ENCODE measurements at regions not wholly inside any gene's neighbourhood (a gene's known extent, or its start where the extent isn't known, plus 50 kb on each side); places are given as distances from the start of the nearest gene placed in this dataset.

DNA sequence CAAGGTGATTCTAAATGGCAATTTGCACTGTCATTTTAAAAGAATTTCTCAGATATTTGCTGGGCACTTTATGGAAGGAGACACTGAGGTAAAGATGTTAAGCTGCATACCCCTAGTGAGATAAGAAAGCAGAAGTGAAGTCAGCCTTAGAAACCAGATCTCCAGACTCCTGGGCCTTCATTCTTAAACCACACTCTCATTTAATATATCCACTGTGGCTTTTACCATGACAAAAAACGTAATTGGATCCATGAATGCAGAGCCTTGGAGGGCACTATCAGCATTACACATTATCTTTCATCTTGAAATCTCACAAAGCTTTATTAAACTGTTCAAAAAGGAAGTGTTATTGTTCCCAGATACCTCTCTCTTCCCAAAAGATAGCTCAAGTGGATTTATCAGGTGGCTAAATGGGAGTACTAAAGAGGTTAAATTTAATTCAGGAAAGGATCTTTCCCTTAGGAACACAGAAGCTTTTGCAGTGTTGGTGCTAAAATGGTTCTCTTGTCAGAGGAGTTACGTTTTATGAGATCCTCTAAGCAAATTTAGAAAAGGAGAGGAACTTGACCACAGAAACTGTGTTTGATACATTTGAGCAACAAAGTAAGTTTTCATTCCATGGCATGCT is 1060.4 kb downstream of the EFNB2 start:
- no peak for DNase-seq

DNA sequence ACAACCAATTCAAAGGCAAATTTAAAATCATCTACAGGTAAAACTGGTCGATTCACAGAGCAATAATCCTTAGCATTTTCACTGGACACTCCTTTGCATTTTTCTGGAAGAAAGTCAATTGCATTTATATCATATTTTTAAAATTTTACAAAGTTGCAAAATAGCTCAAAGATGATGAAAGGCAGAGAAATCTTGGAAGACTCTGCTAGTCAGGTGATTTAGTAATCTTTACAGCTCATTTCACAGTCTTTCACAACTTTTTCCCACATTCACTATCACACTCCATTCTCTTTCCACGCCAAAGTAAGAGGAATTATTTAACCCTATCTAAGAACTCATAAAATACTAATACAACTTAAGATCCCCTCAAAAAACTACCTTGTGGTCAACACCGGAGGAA is 1063.8 kb downstream of the EFNB2 start:
- no peak for DNase-seq

DNA sequence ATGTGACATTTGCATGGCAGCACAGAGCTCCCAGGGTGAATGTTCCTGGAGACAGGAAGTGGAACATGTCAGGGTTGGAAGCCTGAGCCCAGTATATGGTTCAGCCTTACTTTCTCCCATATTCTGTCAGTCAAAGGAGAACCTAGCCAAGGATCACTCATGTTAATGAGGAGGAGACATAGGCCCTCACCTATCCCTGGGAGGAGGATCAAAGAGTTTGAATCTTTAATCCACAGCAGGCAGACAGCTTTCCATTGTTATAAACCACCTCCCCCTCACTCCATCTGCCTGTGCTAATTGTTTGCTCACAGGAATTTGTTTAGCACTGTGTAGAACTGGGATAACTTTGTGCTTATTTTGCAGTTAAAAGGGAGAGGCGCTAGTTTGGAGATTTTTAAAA is 1069.1 kb downstream of the EFNB2 start:
- no peak for DNase-seq

DNA sequence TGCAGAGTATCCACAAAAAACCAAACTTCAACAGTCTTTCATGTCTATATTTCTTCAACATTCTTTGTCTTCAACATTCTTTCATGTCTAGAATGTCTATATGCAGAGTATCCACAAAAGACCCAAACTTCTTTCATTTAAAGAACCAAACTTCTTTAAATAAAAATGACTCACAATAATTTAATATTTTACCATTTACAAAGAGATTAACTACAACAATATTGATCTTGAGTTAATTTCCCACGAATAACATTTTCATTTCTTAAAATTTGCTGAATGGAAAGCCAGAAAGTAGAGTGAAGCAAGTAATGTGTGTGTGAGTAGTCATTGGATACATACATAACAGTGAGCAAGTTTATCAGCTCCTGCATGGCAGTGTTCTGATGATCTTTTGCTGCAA is 1069.7 kb downstream of the EFNB2 start, which contains the start of gene DAOA:
Gene DAOA (plus strand): TSS at position 301 of the 400 bp plus-strand sequence.
- DNase-seq, result no peak

DNA sequence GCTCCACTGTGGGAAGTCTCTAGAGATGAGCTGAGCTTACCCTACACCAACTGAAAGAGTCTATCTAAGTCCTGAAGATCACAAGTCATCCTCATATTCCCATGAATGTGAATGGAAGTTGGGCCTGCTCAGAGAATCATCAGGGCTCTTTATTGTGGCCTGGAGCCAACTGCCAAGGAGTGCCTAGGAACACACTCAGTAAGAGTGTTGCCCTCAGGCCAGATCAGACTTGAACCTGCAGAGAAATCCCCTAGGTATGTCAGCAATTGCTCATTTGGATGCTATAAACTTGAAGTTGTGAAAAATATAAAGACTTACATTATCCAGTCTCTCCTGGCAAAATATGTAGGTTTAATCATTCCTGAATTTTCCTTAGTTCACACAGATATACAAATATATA is 1070.2 kb downstream of the EFNB2 start:
- DNase-seq, result no peak

DNA sequence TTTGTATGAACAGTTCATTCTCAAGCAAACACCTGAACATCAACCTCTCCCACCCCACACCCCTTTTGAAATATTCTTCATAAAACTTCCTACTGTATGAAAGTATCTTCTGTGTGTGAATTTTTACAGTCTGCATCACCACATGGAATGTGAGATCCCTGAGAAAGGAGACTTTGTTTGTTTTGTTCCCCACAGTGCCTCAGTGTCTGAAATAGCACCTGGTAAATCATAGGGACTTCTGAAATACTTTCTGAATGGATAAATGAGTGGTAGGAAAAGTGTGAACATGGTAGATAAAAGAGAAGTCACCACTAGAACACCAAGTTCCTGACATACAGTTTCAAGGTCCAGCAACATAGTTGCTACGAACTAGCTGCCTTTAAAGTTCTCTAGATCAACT is 1071.2 kb downstream of the EFNB2 start:
- DNase-seq, result no peak

DNA sequence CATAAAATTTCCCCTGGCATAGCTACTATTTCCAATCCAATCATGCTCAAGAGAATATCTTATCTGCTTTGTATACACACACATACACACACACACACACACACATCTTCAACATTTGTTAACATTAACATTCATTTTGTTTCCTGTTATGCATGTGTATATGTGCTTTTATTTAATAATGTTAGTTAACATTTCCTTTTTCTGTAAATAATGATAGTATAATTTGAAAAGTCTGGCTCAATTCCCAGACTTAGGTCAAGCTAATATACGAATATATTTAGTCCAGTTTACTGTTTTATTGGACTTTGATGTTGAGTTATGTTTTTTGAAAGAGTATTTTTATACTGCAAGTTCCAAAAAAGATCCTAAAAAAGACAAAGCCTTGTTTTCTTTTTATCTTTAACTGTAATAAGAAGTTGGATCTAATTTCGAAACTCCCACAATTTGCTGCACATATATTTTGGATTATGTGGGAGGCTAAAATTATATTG is 1072.4 kb downstream of the EFNB2 start:
- no peak for DNase-seq

DNA sequence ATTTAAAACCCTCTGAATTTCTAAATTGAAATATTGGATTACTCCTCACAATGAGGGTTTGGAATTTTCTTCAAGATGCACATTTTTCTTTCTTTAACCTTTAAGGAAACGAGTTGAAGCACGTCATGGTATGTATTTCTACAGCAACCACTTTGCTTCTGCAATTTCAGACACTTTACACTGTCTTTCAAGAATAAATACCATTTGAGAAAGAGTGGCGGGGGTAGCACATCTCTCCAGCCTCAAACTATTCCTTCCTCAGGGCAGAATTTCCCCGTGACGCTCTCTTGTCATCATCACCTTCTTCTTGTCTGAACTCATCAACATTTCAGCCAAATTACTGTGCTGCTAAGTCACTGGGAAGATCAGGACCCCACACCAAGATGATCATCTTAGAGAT is 1073.4 kb downstream of the EFNB2 start:
- DNase-seq, result no peak

DNA sequence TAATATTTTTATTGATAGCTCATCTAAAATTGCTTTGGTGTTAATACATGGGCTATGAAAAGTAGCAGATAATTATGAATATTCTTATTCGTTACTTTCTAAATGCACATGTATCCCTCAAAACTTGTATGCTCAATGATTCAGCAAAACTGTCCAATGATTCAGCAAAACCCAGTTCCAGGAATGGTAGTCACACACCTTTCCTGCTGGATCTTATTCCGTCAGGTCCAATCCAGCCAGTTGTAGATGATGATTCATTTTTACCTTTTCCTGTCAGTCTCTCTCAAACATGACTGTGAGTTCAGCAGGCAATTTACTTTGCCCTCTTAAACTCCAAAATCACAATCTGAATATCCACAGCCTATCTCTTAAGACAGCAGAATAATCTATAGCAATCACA is 1082.6 kb downstream of the EFNB2 start:
- DNase-seq, result no peak

DNA sequence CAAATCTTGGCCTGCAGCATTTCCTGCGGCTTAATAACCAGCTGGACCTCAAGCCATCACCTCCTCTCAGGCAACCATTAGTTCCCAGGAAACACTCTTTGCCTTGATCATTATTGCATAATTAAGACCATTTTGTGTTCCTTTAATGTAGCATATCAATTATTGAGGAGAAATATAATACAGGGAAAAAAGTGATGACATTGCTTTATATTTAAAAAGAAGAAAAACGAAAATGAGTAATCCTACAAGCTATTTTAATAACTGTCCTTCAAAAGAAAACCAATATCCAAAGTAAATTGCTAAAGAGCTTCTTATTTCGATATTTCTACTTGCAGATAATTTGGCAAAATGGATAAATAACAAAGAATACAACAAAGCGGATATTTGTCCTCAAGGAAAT is 1084.7 kb downstream of the EFNB2 start:
- no peak for DNase-seq

DNA sequence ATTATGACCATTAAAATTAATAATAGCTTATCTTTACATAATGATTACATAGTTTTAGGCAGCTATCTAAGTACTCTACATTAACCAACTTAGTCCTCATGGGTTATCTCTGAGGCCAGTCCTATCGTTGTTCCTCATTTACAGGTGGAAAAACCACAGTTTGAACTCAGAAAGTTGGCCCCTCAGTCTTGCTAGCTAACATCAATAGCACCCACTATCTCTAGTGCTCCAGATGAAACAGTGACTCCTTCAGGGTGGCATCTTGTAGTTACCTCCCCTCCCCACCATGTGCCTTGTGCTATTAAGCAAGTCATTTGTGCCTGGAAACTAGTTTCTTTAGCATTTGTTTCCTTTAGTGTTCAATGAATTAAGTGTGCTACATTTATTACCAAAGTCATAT is 1086.7 kb downstream of the EFNB2 start:
- DNase-seq, result no peak

DNA sequence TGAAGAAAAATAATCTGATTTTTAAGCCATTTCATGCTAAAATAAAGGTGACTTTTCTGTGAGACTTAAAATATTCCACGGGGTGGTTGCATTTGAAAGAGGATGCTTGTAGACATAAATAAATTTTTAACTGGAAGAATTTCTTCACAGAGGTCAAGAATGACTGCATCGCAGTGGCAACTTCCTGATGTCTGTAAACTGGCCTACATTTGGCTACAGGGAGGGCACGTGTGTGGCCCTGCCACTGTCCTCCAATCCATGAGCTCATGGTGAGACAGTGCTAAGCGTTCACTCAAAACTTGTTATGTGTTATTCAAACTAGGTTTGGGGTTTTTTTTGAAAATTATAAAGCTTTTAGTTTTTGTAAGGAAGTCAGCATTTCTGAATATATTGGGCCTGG is 1089.3 kb downstream of the EFNB2 start:
- DNase-seq, result peak in 1 of 6 experiments; percentile 0

DNA sequence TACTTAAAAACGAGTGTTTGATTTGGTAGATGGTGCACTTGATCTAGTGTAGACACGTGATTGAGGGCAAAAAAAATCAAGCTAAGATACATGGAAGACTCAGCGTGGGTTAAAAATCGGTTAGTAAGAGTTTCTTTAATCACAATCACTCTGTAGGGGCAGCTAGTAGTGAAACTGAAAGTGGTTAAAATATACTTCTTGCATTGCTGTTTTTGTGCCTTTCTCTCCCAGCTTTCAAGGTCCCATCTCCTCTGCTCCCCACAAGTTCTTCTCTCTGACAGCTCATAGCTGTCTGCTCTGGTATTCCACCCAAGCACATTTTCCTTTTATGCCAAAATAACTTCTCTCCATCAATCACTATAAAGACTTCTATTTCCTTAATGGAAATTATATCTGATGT is 1089.7 kb downstream of the EFNB2 start:
- DNase-seq, result peak in 1 of 6 experiments; percentile 1

DNA sequence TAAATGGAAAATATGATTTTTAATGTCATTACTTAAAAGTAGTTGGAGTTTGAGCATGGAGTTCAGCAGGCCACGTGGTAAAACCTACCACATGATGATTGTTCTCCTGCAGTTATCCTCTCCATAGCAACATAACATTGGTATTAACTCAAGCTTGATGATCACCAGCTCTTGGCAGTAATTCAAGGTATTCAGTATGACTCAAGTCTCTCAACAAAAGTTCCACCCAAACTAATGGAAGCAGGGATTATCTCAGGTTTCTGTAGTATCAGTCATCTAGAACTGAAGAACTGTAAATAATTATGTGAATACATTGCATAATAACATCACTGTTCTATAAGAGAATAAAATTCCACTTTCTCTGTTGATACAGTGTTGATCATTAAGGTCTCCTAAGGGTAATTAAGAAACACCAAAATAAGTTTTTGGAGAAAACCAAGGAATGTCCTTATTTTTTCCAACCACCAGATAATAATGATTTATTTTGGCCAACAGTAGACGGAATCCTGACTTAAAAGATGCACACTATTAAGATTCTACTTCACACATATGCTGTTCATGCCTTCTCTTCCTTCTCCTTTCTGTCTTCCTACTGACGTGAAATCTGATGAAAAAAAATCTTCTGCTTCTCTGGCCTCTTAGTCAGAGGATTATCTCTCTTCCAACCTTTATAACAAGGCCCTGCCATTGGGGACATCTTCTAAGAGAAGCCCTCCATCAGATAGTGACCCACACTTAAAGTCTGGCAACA is 1092.3 kb downstream of the EFNB2 start:
- no peak for DNase-seq

DNA sequence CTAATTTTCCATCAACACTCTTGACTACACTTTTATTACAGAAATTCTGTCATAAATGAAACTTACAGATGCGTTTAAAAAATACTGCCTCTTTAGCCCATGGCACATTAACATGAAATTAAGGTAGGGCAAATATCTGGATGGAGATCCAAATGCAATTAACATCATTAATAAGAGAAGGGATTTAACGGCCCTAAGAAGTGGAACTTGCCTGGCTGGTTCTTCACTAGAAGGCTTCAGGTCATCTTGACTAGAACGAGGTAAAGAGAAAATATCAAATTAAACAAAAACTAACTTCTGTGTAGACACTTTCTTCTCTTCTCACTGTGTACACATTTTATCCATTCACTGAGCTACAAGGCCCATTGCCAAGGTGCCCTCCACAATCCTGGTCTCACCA is 1093.4 kb downstream of the EFNB2 start:
- DNase-seq, result no peak

DNA sequence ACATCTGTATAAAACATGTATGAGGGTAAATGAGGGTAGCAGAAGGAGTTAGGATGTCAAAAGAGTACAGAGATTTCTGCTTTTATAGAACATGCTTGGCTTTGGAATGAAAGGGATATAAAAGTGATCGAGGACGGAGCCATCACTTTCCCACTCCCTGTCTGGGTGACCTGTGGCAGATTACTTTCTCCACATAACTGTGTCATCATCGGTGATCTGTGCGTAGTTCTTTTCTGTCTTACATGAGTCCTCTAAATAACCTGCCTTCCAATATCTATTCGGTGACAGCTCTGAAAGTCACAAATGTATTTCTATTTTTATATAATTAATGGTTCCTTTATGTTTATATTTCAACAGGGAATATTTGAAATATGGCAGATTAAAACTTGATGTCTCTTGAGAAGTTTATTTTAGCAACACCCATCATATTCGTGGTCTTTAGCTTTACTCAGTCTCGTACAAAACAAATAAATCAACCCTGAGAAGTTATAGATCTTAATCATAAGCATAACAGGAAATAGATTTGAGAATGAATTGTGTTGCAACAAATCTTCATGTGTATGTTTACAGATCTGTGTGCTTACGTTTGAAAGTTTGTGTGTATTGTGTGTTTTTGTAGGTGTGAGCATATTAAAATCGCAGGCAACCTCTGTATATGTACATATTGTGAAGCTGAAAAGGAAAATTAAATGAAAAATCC is 1094.3 kb downstream of the EFNB2 start:
- no peak for DNase-seq

DNA sequence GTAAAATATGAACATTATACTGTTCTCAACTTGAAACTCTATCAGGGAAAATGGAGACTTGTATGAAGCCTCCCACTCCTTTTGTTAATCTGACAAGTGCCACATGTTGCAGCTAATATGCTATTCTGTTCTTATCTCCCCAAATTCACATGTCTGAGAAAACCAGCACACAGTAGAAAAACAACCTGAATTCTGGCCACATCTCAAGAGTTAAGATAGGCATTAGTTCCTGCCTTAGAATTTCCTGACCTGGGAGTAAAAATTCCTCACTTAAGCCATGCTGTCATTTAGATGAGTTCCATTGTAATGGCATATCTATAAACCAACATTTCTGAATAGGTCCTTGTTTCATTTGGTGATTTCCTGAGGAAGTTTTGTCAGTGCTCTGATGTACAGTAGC is 1098.5 kb downstream of the EFNB2 start:
- DNase-seq, result no peak

DNA sequence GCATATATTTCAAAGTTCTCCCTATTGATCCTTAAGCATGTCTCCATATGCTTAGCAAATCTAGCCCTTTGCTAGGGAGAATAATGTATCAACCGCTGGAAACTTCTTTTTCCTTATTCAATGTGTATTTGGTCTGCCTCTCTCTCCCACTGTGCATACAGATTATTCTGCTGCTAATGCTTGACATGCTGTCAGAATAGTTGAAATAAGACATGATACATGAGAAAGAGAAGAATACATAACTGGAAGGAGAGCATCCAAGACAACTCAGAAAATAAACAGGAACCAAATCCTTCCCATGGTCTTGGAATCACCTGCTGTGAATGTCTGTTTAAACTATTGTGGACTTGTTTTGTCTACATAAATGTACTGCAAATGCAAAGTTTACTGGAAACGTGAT is 1103.0 kb downstream of the EFNB2 start:
- no peak for DNase-seq

DNA sequence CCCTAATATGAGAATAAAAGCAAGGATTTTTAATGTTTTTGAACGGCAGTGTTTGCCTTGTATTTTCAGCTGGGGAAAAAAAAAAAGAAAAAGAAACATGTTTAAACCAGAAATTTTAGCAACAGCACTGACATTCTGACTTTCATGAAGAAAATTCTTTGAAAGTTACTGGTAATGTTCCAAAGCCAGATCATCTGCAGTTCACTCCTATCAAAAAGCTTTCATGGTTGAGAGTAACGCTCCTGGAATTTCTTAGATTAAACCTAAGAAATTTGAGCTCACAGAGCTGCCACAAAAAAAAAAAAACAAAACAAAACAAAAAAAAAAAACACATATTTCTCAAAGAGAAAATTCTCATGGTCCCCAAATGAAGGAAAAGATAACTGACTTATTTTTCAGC is 1106.7 kb downstream of the EFNB2 start:
- no peak for DNase-seq

DNA sequence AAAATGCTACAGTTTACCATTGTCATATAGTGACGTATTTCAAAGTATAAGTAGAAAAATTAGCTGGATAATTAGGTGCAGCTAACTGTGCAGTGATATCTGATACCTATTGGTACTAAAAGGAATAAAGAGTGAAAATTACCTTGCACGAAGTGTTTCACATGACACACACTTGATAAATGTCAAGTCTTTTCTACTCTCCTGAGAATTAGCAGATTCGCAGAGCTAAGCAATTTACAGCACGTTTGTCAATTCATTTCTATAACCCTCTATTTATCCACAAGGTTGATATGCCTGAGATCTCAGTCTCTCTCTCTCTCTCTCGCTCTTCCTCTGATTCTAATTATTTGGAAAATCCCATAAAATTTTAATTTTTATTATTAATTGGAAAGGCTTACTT is 1109.0 kb downstream of the EFNB2 start:
- DNase-seq, result no peak

DNA sequence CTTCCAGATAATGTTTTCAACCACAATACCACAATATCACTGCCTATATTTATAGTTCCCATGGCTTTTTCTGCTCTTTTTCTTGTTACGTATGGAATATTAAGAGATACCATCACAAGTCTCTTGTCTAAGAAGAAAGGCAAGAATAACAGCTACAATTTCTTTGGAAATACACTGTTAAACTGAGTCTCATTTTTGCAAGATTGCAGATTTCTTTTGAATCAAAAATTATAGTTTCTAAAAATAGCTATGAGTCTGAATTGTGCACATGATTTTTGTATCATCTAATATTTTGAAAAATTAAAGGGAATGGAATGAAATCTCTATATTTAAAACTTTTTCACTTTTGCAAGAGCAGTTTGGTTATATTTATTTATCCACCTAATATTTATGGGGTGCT is 1120.8 kb downstream of the EFNB2 start:
- DNase-seq, result no peak

DNA sequence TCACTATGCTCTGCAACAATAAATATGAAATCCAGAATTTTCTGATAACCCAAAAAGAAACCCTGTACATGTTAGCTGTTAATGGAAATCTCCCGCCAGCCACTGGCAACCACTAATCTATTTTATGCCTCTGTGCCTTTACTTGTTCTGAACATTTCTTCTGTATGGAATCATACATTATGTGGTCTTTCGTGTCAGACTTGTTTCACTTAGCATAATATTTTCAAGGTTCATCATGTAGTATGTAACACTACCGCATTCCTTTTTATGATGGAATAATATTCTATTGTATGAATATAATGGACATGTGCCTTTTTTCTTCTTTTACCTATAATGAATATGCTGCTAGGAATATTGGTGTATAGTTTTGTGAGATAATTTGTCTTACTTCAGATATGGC is 1123.3 kb downstream of the EFNB2 start:
- DNase-seq, result no peak

DNA sequence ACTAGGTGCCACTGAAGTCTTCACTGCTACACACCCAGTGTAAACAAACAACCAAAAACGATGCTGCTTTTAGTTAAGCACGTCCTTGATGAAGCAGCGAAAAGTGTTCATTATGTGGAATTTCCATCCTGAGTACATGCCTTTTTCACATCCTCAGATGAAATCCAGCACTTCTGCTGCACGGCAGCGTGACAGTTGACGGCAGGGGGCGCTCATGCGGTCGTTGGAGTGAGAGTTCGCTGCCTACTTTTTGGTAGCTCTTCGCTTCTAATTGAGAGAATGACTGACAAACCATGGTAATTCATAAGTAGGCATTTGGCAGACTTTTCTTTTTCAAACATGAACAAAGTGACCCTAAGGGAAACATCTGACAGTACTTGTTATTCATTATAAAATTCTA is 1124.9 kb downstream of the EFNB2 start:
- peak in 1 of 6 experiments; percentile 1 for DNase-seq

DNA sequence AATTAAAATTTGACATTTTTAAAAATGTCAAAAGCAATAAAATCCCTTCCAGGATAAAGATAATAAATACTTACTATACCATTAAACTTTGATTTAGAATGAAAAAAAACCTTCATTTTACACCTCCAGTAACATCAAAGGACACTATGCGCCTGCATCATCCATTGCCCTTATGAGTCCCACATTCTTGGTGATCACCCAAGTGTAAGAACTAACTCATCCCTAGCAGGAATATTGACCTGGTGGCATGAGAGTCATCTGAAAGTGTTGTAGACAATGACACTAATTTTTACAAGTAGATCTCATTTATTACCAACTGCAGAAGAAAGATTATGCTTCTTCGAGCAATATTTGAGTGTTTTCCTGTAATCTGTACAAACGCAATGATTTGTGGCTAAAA is 1128.9 kb downstream of the EFNB2 start:
- DNase-seq, result no peak

All from stimulated activated naive CD4-positive, alpha-beta T cell (primary cell).